Prostate gland (tissue), 2 donors: ENCODE measurements at regions not wholly inside any gene's neighbourhood (a gene's known extent, or its start where the extent isn't known, plus 50 kb on each side); places are given as distances from the start of the nearest gene placed in this dataset.

Experiments
- DNase-seq: peaks from one replicate; pipeline ENCODE4 v3.0.0-alpha.2; 2019; ENCODE audit warnings: low spot score
- H3K27ac ChIP-seq, 2 donors: fragments of 200-600 bp; sonication (generic); 2 replicates each; pipeline ENCODE4 v1.5.1; 2017 to 2019
- H3K27me3 ChIP-seq: fragments of 200-600 bp; sonication (generic); replicated peaks from 2 replicates; pipeline ENCODE4 v1.5.1; 2019; ENCODE audit not compliant: insufficient read depth
- H3K36me3 ChIP-seq, 2 donors: fragments of 200-600 bp; sonication (generic); 1 replicate in 1 of 2; 2 replicates in 1 of 2; pipeline versions ENCODE4 v1.5.1 to v1.8.1; 2017 to 2019
- H3K4me1 ChIP-seq: fragments of 200-600 bp; sonication (generic); replicated peaks from 2 replicates; pipeline ENCODE4 v1.5.1; 2019
- H3K4me3 ChIP-seq, 2 donors: fragments of 200-600 bp; sonication (generic); 2 replicates each; pipeline ENCODE4 v1.5.1; 2017 to 2019
- H3K9me3 ChIP-seq: fragments of 200-600 bp; sonication (generic); 2 replicates; pipeline ENCODE4 v1.5.1; 2017
- POLR2A ChIP-seq: fragments of 450-650 bp; IDR thresholded peaks from one replicate; pipeline ENCODE4 v1.6.1; 2016; ENCODE audit warnings: antibody characterized with exemption, mild to moderate bottlenecking
- POLR2AphosphoS5 ChIP-seq: sonication (generic); formaldehyde crosslinking; IDR thresholded peaks from one replicate; pipeline ENCODE4 v1.6.1; 2017; ENCODE audit warnings: antibody characterized with exemption
- WGBS: methylation state at CpG from one replicate; pipeline ENCODE4 v1.1.5; 2018; 5-methylcytosine and 5-hydroxymethylcytosine counted together
- intact Hi-C: fragments of 100-400 bp; cut with DNase I; formaldehyde crosslinking; loops from one replicate; pipeline ENCODE4 v1.14.2; 2022
- TF ChIP-seq, protein P1 (sequence below), 4 experiments: fragments of 200-600 bp in 2 of 4; fragments of 450-650 bp in 2 of 4; sonication (generic) in 2 of 4; IDR thresholded peaks; 1 replicate in 3 of 4; 2 replicates in 1 of 4; pipeline ENCODE4 v1.5.1; 2016 to 2019; ENCODE audit warnings: antibody characterized with exemption in 4 of 4, mild to moderate bottlenecking in 2 of 4, moderate library complexity in 2 of 4

- Histone ChIP-seq H3K9me3 (no peaks in the 10 kb centered on the region), H3K36me3 (no peaks in the 10 kb centered on the region), H3K4me3 (no peak overlapping the region), H3K27ac (no peak overlapping the region), H3K4me1 (no peaks in the 10 kb centered on the region), H3K27me3 (no peaks in the 10 kb centered on the region)
- 94% methylated on average over 3 of the region's 3 CpGs for WGBS
- DNase-seq, result no peak
- intact Hi-C loops, result no loop called here
- no peak for TF ChIP-seq POLR2AphosphoS5
- TF ChIP-seq, protein P1, sequence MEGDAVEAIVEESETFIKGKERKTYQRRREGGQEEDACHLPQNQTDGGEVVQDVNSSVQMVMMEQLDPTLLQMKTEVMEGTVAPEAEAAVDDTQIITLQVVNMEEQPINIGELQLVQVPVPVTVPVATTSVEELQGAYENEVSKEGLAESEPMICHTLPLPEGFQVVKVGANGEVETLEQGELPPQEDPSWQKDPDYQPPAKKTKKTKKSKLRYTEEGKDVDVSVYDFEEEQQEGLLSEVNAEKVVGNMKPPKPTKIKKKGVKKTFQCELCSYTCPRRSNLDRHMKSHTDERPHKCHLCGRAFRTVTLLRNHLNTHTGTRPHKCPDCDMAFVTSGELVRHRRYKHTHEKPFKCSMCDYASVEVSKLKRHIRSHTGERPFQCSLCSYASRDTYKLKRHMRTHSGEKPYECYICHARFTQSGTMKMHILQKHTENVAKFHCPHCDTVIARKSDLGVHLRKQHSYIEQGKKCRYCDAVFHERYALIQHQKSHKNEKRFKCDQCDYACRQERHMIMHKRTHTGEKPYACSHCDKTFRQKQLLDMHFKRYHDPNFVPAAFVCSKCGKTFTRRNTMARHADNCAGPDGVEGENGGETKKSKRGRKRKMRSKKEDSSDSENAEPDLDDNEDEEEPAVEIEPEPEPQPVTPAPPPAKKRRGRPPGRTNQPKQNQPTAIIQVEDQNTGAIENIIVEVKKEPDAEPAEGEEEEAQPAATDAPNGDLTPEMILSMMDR (IDR thresholded peaks at IDR 0.05), result no peak
- no peak for TF ChIP-seq POLR2A
Observed at GRCh38 chr10:113319479-113319878, 233.4 kb upstream of the HABP2 start.

- TF ChIP-seq, protein P1 (IDR thresholded peaks at IDR 0.05), result no peak
- TF ChIP-seq POLR2A (no peak), POLR2AphosphoS5 (no peak)
Observed at GRCh38 chr10:113320211-113320610, 232.6 kb upstream of the HABP2 start.

DNA sequence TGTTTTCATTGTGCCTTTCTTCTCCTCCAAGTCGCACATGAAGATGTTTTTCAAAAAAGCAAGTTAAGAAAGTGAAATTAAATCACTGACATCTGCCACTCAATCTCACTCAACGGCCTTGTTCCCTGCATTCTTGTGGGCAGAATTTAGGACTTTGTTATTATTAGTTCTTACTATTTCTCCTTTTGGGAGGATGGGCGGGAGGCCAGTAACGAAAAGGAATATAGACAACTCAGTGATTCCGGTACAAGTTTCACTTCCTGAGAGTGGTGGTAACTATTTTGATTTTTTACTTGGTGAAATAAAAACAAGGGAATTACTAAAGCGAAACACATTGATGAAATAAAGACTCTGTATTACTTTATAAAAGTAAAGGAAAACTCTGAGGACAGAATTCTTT lies 231.9 kb upstream of the HABP2 start:
- no peaks in the 10 kb centered on the region for H3K27me3 ChIP-seq
- no peaks in the 10 kb centered on the region for H3K36me3 ChIP-seq
- H3K27ac ChIP-seq, result no peak overlapping the region
- intact Hi-C loops, result no loop called here
- TF ChIP-seq POLR2AphosphoS5, result no peak
- TF ChIP-seq, protein P1 (IDR thresholded peaks at IDR 0.05), result no peak
- TF ChIP-seq POLR2A, result no peak
- no peak for DNase-seq
- no peak overlapping the region for H3K4me3 ChIP-seq
- no peaks in the 10 kb centered on the region for H3K4me1 ChIP-seq
- 78% methylated on average over 6 of the region's 6 CpGs for WGBS
- H3K9me3 ChIP-seq, result no peaks in the 10 kb centered on the region

More at GRCh38 chr10:113320211-113320610, 232.6 kb upstream of the HABP2 start:
- intact Hi-C loops, result no loop called here
- no peak for DNase-seq
- WGBS, result 52% methylated on average over 8 of the region's 8 CpGs
- Histone ChIP-seq H3K27ac (no peak overlapping the region), H3K9me3 (no peaks in the 10 kb centered on the region), H3K4me1 (no peaks in the 10 kb centered on the region), H3K4me3 (no peak overlapping the region), H3K36me3 (no peaks in the 10 kb centered on the region), H3K27me3 (no peaks in the 10 kb centered on the region)

- Histone ChIP-seq H3K4me1 (no peaks in the 10 kb centered on the region), H3K27ac (no peak overlapping the region), H3K36me3 (no peaks in the 10 kb centered on the region), H3K27me3 (peaks cover 2% of the 10 kb centered on the region), H3K4me3 (no peak overlapping the region), H3K9me3 (no peaks in the 10 kb centered on the region)
- DNase-seq, result no peak
- TF ChIP-seq POLR2AphosphoS5 (no peak), POLR2A (no peak)
- TF ChIP-seq, protein P1 (IDR thresholded peaks at IDR 0.05), result no peak
- WGBS, result 84% methylated on average over 4 of the region's 4 CpGs
- intact Hi-C loops, result no loop called here
Observed at GRCh38 chr10:113322843-113323242, 230.0 kb upstream of the HABP2 start.

GRCh38 chr10:113323985-113324384 lies 228.9 kb upstream of the HABP2 start:
- 86% methylated on average over 4 of the region's 4 CpGs for WGBS
- Histone ChIP-seq H3K9me3 (no peaks in the 10 kb centered on the region), H3K4me1 (no peaks in the 10 kb centered on the region), H3K27me3 (peaks cover 4% of the 10 kb centered on the region), H3K27ac (no peak overlapping the region), H3K36me3 (no peaks in the 10 kb centered on the region), H3K4me3 (no peak overlapping the region)
- intact Hi-C loops, result no loop called here
- TF ChIP-seq POLR2AphosphoS5 (no peak), POLR2A (no peak)
- TF ChIP-seq, protein P1 (IDR thresholded peaks at IDR 0.05), result no peak
- no peak for DNase-seq
